GM12878 (cell line): ENCODE measurements at regions not wholly inside any gene's neighbourhood (a gene's known extent, or its start where the extent isn't known, plus 50 kb on each side); places are given as distances from the start of the nearest gene placed in this dataset.
A peak's percentile ranks its signal among the peaks of the same experiment; 100 is the strongest.

Experiments used
- ATAC-seq: fragments of 200-7000 bp; cut with Tn5 transposase; 3 replicates; pipeline ENCODE4 v1.9.1; 2020; ENCODE audit warnings: mild to moderate bottlenecking, moderate library complexity
- BruUV-seq: library from RNA; stranded (reverse); fragments of 400-500 nt; replicated peaks from 2 replicates; lab custom pipeline; 2021; lab: Mats Ljungman, UMichigan
- CTCF ChIA-PET: fragments of 300-600 bp; sonication (Branson Sonifier 250); formaldehyde crosslinking; extraction: SDS; loops from one replicate; lab custom pipeline; 2021; ENCODE audit warnings: inconsistent platforms; lab: Yijun Ruan, JAX
- POLR2A ChIA-PET: fragments of 350-600 bp; formaldehyde crosslinking; extraction: SDS; loops from one replicate; lab custom pipeline; 2021; ENCODE audit warnings: inconsistent platforms; lab: Charles Lee
- RAD21 ChIA-PET: fragments of 300-600 bp; sonication (Branson Sonifier 250); formaldehyde crosslinking; loops from one replicate; lab custom pipeline; 2023; ENCODE audit warnings: antibody characterized with exemption; ENCODE audit not compliant: unreplicated experiment; lab: Charles Lee
- SMC1A ChIA-PET: fragments of 300-600 bp; sonication (Branson Sonifier 250); formaldehyde crosslinking; loops from one replicate; lab custom pipeline; 2023; ENCODE audit not compliant: unreplicated experiment, uncharacterized antibody; lab: Charles Lee
- DNase-seq: peaks from one replicate; pipeline ENCODE4 v3.0.0-alpha.2; 2011; ENCODE audit warnings: low read depth, low spot score
- FAIRE-seq: peaks from 3 replicates; lab custom pipeline; 2011; peaks lifted over from hg19 to GRCh38; lab: Jason Lieb, UNC
- H2AFZ ChIP-seq: 2 replicates; pipeline ENCODE4 v1.6.0; 2011; ENCODE audit warnings: low read depth, low read length, control low read depth; ENCODE audit not compliant: control insufficient read depth
- H3K27ac ChIP-seq: 2 replicates; pipeline ENCODE4 v1.5.1; 2011; ENCODE audit warnings: control low read depth; ENCODE audit not compliant: control insufficient read depth, insufficient read depth
- H3K27me3 ChIP-seq, 2 experiments: replicated peaks in 1 of 2; 2 replicates each; pipeline versions ENCODE4 v1.6.0 to v1.6.1; 2011; ENCODE audit warnings: low read length in 1 of 2; ENCODE audit not compliant: control insufficient read depth in 2 of 2, insufficient read depth in 2 of 2
- H3K36me3 ChIP-seq, 2 experiments: 2 replicates each; pipeline ENCODE4 v1.5.1; 2011; ENCODE audit warnings: low read length in 1 of 2; ENCODE audit not compliant: control insufficient read depth in 2 of 2, insufficient read depth in 2 of 2
- H3K4me1 ChIP-seq: 2 replicates; pipeline ENCODE4 v1.6.1; 2011; ENCODE audit warnings: mild to moderate bottlenecking, low read length, moderate library complexity, mixed read lengths; ENCODE audit not compliant: control insufficient read depth, insufficient read depth
- H3K4me2 ChIP-seq: 2 replicates; pipeline ENCODE4 v1.6.0; 2011; ENCODE audit warnings: control low read depth; ENCODE audit not compliant: control insufficient read depth, insufficient read depth
- H3K4me3 ChIP-seq: fragments of 200-600 bp; sonication (generic); 2 replicates; pipeline ENCODE4 v1.5.1; 2016
- H3K79me2 ChIP-seq: 2 replicates; pipeline ENCODE4 v1.6.0; 2011; ENCODE audit warnings: low read length; ENCODE audit not compliant: control insufficient read depth, insufficient read depth
- H3K9ac ChIP-seq: 2 replicates; pipeline ENCODE4 v1.8.0; 2011; ENCODE audit warnings: low read length, control low read depth, mixed read lengths; ENCODE audit not compliant: control insufficient read depth, insufficient read depth
- H3K9me3 ChIP-seq: replicated peaks from 3 replicates; pipeline ENCODE4 v1.5.1; 2011; ENCODE audit warnings: mild to moderate bottlenecking, low read length; ENCODE audit not compliant: control insufficient read depth, insufficient read depth
- H4K20me1 ChIP-seq: 2 replicates; pipeline ENCODE4 v1.6.0; 2011; ENCODE audit not compliant: control insufficient read depth, insufficient read depth
- E2F4 ChIP-seq: IDR thresholded peaks from 2 replicates; pipeline ENCODE4 v1.6.1; 2012; ENCODE audit warnings: low read depth, low read length, improper control_type of control experiment
- LARP7 ChIP-seq: fragments of 450-650 bp; IDR thresholded peaks from 2 replicates; pipeline ENCODE4 v1.6.1; 2017; ENCODE audit warnings: mild to moderate bottlenecking
- PKNOX1 ChIP-seq: fragments of 450-650 bp; IDR thresholded peaks from 2 replicates; pipeline ENCODE4 v1.6.1; 2016; ENCODE audit warnings: mild to moderate bottlenecking
- RUNX3 ChIP-seq: IDR thresholded peaks from 2 replicates; pipeline ENCODE4 v1.6.1; 2012; ENCODE audit warnings: low read length, inconsistent platforms
- SPI1 ChIP-seq: IDR thresholded peaks from 2 replicates; pipeline ENCODE4 v1.6.1; 2011; ENCODE audit warnings: low read depth, mild to moderate bottlenecking, low read length, moderate library complexity, borderline replicate concordance; ENCODE audit not compliant: insufficient read depth
- WGBS: methylation state at CpG from one replicate; pipeline ENCODE4 v1.1.6; 2016; ENCODE audit warnings: low lambda C conversion rate; ENCODE audit not compliant: insufficient replicate concordance, insufficient coverage; ENCODE audit errors: missing lambda C conversion rate; 5-methylcytosine and 5-hydroxymethylcytosine counted together
- in situ Hi-C: fragments of 300-500 bp; cut with MboI; formaldehyde crosslinking; loops from 9 replicates; pipeline ENCODE4 v1.14.3; 2018; ENCODE audit warnings: mixed read lengths
- intact Hi-C: fragments of 100-400 bp; cut with micrococcal nuclease; formaldehyde crosslinking; loops from one replicate; pipeline ENCODE4 v1.14.2; 2022; ENCODE audit not compliant: unreplicated experiment
- TF ChIP-seq, protein P1 (sequence below): fragments of 450-650 bp; IDR thresholded peaks from 2 replicates; pipeline ENCODE4 v1.6.1; 2017; ENCODE audit warnings: borderline replicate concordance

DNA sequence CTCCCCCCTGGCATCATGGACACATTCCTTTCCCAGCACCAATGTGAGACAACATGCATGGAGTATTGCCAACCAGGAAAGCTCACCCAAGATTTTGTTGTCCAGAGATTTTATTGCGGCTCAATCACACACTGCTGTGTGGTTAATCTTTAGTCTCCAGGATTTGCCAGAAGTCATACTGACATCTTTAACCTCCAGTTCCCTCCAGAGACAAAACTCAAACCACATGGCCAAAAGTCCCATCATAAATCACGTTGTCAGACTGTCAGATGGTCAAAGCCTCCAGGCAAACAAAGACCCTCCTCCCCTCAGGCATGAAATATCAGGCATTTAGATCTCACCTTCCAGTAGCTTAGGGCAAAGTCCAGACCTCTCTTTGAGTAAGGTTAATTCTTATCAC, 97.3 kb upstream of the OPRM1 start:
- no peaks in the 10 kb centered on the region for H3K9me3 ChIP-seq
- H3K4me3 ChIP-seq = no peak overlapping the region
- ChIA-PET POLR2A (no interaction called here), RAD21 (no interaction called here), CTCF (no interaction called here), SMC1A (no interaction called here)
- no peaks in the 10 kb centered on the region for H3K4me1 ChIP-seq
- FAIRE-seq (no peak), DNase-seq (no peak), ATAC-seq (peak; percentile 36)
- H4K20me1 ChIP-seq = no peaks in the 10 kb centered on the region
- no peak overlapping the region for H3K4me2 ChIP-seq
- no peak overlapping the region for H3K9ac ChIP-seq
- no peaks in the 10 kb centered on the region for H3K79me2 ChIP-seq
- TF ChIP-seq, protein P1, sequence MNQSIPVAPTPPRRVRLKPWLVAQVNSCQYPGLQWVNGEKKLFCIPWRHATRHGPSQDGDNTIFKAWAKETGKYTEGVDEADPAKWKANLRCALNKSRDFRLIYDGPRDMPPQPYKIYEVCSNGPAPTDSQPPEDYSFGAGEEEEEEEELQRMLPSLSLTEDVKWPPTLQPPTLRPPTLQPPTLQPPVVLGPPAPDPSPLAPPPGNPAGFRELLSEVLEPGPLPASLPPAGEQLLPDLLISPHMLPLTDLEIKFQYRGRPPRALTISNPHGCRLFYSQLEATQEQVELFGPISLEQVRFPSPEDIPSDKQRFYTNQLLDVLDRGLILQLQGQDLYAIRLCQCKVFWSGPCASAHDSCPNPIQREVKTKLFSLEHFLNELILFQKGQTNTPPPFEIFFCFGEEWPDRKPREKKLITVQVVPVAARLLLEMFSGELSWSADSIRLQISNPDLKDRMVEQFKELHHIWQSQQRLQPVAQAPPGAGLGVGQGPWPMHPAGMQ = no peak
- no peak for TF ChIP-seq E2F4
- no peak for TF ChIP-seq RUNX3
- TF ChIP-seq SPI1 = no peak
- TF ChIP-seq LARP7 = no peak
- TF ChIP-seq PKNOX1 = peak; percentile 65
- 36% methylated on average over 2 of the region's 2 CpGs for WGBS
- H3K36me3 ChIP-seq = no peaks in the 10 kb centered on the region
- BruUV-seq = no TSS peak
- intact Hi-C loops (loop anchor here (10.0 kb wide), 3 partner anchors 333 to 907 kb away; no protein-coding TSS in a partner anchor), in situ Hi-C loops (no loop called here)
- no peaks in the 10 kb centered on the region; a peak in 1 of 4 replicates for H3K27me3 ChIP-seq
- H2AFZ ChIP-seq = no peak overlapping the region
- no peak overlapping the region for H3K27ac ChIP-seq
